HCT116 (cell line): ENCODE measurements at regions not wholly inside any gene's neighbourhood (a gene's known extent, or its start where the extent isn't known, plus 50 kb on each side); places are given as distances from the start of the nearest gene placed in this dataset.
A peak's percentile ranks its signal among the peaks of the same experiment; 100 is the strongest.

Experiments
- CEBPB ChIP-seq: IDR thresholded peaks from 2 replicates; pipeline ENCODE4 v1.6.1; 2012; ENCODE audit warnings: low read depth
- CTCF ChIP-seq, 3 experiments: fragments of 200-600 bp in 1 of 3; sonication (generic) in 1 of 3; IDR thresholded peaks in 2 of 3; conservative IDR thresholded peaks in 1 of 3; 2 replicates each; pipeline ENCODE4 v1.5.1; 2012 to 2017; ENCODE audit warnings: low read depth in 2 of 3, low read length in 2 of 3, antibody characterized with exemption in 1 of 3, borderline replicate concordance in 1 of 3, control low read depth in 1 of 3, mild to moderate bottlenecking in 1 of 3, mixed read lengths in 1 of 3, mixed run types in 1 of 3, moderate library complexity in 1 of 3; ENCODE audit not compliant: insufficient read depth in 1 of 3
- EZH2 ChIP-seq: fragments of 200-600 bp; sonication (generic); IDR thresholded peaks from 2 replicates; pipeline ENCODE4 v1.6.1; 2017; ENCODE audit warnings: antibody characterized with exemption, mixed run types
- EZH2phosphoT487 ChIP-seq: fragments of 200-600 bp; IDR thresholded peaks from 2 replicates; pipeline ENCODE4 v1.6.1; 2018; ENCODE audit warnings: antibody characterized with exemption, borderline replicate concordance
- JUND ChIP-seq: IDR thresholded peaks from 2 replicates; pipeline ENCODE4 v1.6.1; 2012
- POLR2A ChIP-seq: IDR thresholded peaks from 2 replicates; pipeline ENCODE4 v1.7.0; 2011; ENCODE audit warnings: borderline replicate concordance; ENCODE audit not compliant: insufficient read depth, insufficient read length; ENCODE audit errors: extremely low read depth
- POLR2AphosphoS5 ChIP-seq: IDR thresholded peaks from 2 replicates; pipeline ENCODE4 v1.6.1; 2011; ENCODE audit warnings: mild to moderate bottlenecking, low read depth, low read length, moderate library complexity
- RAD21 ChIP-seq: IDR thresholded peaks from 2 replicates; pipeline ENCODE4 v1.6.1; 2012; ENCODE audit warnings: low read depth, mild to moderate bottlenecking
- REST ChIP-seq: IDR thresholded peaks from 2 replicates; pipeline ENCODE4 v1.6.1; 2012; ENCODE audit warnings: low read depth
- SRF ChIP-seq: IDR thresholded peaks from 2 replicates; pipeline ENCODE4 v1.6.1; 2012; ENCODE audit warnings: low read depth
- ZBTB33 ChIP-seq: IDR thresholded peaks from 2 replicates; pipeline ENCODE4 v1.6.1; 2011; ENCODE audit warnings: mild to moderate bottlenecking, low read length, moderate library complexity; ENCODE audit not compliant: insufficient replicate concordance; ENCODE audit errors: extremely low read depth
- ZNF274 ChIP-seq: fragments of 200-500 bp; sonication (Bioruptor generic); IDR thresholded peaks from 2 replicates; pipeline ENCODE4 v1.6.1; 2014; ENCODE audit warnings: mild to moderate bottlenecking, low read depth, low read length, inconsistent platforms

GRCh38 chr2:12884713-12885282, 168.1 kb downstream of the TRIB2 start:
- TF ChIP-seq EZH2phosphoT487, result no peak
- no peak for TF ChIP-seq SRF
- TF ChIP-seq RAD21, result peak; percentile 5; the same call in 1 of the 2 replicates
- no peak for TF ChIP-seq REST
- TF ChIP-seq ZNF274, result no peak
- TF ChIP-seq JUND, result no peak
- no peak for TF ChIP-seq CTCF (IDR thresholded peaks at IDR 0.05 in 2 of 3, conservative IDR thresholded peaks at IDR 0.05 in 1 of 3; ENCODE audit: borderline replicate concordance in 1 of 3, insufficient read depth in 1 of 3, low read depth in 2 of 3, low read length in 2 of 3)
- no peak for TF ChIP-seq CEBPB
- no peak for TF ChIP-seq EZH2
- TF ChIP-seq POLR2AphosphoS5, result no peak
- TF ChIP-seq ZBTB33, result no peak
- TF ChIP-seq POLR2A, result no peak
